ENCODE measurements at regions not wholly inside any gene's neighbourhood (a gene's known extent, or its start where the extent isn't known, plus 50 kb on each side); places are given as distances from the start of the nearest gene placed in this dataset.

DNA sequence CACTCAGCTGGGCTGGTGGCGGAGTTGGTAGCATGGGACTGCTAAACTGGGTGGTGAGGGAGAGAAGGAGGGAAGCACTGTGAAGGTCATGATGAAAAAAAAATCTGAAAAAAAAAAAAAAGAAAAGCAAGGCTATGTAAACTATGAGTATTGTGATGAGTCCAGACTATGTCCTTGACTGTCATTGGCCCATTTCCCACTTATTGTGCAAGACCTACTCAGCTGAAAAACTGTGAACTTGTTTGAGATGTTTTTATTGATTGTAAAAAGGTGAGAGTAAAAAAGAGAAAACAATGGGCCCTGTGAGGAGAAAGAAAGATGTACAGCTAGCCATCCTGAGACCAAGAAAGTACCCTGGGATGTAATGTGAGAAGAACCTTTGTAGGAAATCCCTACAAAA is 798.4 kb upstream of the TENM4 start:
- TF ChIP-seq, protein P1, sequence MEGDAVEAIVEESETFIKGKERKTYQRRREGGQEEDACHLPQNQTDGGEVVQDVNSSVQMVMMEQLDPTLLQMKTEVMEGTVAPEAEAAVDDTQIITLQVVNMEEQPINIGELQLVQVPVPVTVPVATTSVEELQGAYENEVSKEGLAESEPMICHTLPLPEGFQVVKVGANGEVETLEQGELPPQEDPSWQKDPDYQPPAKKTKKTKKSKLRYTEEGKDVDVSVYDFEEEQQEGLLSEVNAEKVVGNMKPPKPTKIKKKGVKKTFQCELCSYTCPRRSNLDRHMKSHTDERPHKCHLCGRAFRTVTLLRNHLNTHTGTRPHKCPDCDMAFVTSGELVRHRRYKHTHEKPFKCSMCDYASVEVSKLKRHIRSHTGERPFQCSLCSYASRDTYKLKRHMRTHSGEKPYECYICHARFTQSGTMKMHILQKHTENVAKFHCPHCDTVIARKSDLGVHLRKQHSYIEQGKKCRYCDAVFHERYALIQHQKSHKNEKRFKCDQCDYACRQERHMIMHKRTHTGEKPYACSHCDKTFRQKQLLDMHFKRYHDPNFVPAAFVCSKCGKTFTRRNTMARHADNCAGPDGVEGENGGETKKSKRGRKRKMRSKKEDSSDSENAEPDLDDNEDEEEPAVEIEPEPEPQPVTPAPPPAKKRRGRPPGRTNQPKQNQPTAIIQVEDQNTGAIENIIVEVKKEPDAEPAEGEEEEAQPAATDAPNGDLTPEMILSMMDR (IDR thresholded peaks at IDR 0.05; ENCODE audit: low read depth, low read length) = no peak
- DNase-seq (ENCODE audit: extremely low read depth, low read depth) = no peak

DNA sequence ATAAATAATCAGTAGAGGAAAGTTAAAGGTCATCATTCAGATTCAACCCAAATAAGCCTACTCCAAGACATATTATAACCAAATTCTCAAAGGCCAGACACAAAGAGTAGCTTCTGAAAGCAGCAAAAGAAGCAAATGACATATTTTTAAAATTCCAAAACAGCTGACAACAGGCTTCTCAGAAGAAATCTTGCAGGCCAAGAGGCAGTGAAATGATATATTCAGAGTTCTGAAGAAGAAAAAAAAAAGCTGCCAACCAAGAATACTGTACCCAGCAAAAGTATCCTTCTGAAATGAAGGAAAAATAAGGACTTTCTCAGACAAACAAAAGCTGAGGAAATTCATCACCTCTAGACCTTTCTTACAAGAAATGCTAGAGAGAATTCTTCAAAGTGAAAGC is 787.1 kb upstream of the TENM4 start:
- no peak for DNase-seq (ENCODE audit: extremely low read depth, low read depth)
- TF ChIP-seq, protein P1 (IDR thresholded peaks at IDR 0.05; ENCODE audit: low read depth, low read length) = no peak

DNA sequence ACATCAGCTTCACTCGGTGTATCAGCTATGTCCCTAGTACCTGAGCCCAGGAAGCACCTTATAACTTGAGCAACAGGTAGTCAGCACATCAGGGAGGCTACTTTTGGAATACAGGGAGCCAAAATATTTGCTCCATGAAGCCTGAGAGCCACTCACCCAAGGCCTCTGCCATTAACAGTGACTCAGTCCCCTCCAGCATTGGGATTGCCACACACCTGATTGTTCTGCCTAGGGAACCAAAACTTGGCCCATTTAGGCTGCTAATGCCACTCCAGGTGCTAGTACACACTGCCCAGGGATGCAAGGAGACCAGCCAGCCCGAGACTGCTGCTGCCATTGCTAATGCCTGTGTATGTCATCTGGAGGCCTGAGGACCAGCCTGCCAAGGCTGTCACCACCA is 773.6 kb upstream of the TENM4 start:
- TF ChIP-seq, protein P1 (IDR thresholded peaks at IDR 0.05; ENCODE audit: low read depth, low read length) = no peak
- no peak for DNase-seq (ENCODE audit: extremely low read depth, low read depth)

DNA sequence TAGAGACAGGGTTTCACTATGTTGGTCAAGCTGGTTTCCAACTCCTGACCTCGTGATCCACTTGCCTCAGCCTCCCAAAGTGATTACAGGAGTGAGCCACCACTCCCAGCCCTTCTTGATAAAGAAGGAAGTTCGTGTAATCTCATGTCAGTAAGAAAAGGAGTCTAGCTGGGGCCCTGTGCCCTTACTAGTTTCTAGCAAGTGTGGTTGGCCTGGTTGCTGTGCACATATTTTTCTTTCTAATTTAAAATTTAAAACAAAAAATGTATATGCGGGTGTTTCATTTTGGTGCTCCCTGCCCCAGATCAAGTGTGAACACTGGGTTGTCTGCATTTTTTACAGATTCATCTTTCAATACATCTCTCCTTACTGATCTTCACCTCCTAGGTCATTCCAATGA is 770.8 kb upstream of the TENM4 start:
- no peak for DNase-seq (ENCODE audit: extremely low read depth, low read depth)
- TF ChIP-seq, protein P1 (IDR thresholded peaks at IDR 0.05; ENCODE audit: low read depth, low read length) = no peak

DNA sequence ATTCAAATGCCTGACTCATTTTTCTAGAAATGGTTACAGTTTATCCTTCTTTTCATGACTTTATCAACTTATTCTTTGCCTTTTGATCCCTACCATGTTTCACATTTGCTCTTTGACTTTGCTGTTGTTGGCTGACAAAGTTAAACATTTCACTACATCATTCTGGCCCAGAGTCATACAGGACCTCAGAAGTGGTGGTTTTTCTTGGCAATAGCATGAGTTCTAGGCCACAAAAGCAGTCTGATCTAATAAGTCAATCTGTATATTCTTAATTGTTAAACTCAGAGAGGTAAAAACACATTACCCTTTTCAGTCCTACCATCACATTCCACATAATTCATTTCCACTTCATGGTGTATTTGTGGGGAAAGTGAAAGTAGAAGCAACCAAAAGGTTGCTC is 763.2 kb upstream of the TENM4 start:
- DNase-seq (ENCODE audit: extremely low read depth, low read depth) = no peak
- TF ChIP-seq, protein P1 (IDR thresholded peaks at IDR 0.05; ENCODE audit: low read depth, low read length) = no peak

DNA sequence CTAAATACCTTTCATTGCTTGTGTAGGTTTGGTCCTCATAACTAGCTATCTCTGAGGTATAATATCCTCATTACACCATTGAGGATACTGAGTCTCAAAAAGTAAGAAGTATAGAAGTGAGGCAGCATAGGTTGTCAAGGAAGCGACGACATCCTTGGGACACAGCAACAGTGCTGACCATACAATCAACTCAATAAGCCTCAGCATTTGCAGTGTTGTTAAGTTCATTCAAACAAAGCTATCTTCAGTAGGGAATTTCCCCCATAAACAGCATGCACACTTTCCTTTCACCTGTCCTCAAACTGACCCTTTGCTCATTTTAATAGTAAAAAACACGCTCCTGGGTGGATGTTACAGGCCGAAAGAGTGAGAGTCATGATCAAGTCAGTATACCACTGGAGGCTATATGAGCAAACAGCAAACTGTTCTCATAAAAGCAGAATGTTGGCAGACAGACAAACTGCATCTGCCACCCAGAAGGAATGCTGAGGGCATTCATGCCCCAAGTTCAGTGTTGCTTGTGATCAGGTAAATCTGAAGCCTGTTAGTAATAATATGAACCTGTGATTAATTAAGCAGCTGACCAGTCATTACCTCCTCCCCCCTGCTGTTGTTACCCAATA is 756.2 kb upstream of the TENM4 start:
- no peak for DNase-seq (ENCODE audit: extremely low read depth, low read depth)
- TF ChIP-seq, protein P1 (IDR thresholded peaks at IDR 0.05; ENCODE audit: low read depth, low read length) = no peak

DNA sequence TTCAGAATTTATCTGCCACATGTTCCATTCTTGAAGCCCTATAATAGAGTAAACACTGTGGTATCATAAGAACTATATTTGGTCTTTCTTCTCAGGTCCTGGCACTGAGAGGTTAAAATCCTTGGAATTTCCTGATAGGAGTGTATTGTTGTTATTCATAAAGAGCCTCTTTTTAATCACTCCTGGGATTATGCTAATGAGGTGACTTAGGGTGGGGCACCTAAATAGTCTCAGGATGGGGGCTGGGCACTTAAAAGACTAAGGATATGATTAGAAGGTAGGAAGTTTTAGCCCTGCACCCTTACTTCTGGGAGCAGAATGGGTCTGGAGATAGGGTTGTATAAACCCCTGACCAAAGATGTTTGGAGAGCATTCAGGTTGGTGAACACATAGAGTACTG is 755.2 kb upstream of the TENM4 start:
- TF ChIP-seq, protein P1 (IDR thresholded peaks at IDR 0.05; ENCODE audit: low read depth, low read length) = no peak

More for the DNA sequence above, 755.2 kb upstream of the TENM4 start:
- no peak for DNase-seq (ENCODE audit: extremely low read depth, low read depth)

Measured in AG09319 (cell line).